Nephron (organoid): ENCODE measurements at regions not wholly inside any gene's neighbourhood (a gene's known extent, or its start where the extent isn't known, plus 50 kb on each side); places are given as distances from the start of the nearest gene placed in this dataset.
"Not testable (repeated sequence)": the region's sequence is repeated elsewhere in the genome, so short reads cannot be mapped to it uniquely, and the experiment has no call there.

Source experiments
- H3K27ac Mint-ChIP-seq, 3 experiments: 2 replicates each; pipeline ENCODE4 v1.8.0; 2020; ENCODE audit warnings: mixed read lengths in 3 of 3, mild to moderate bottlenecking in 2 of 3, moderate library complexity in 1 of 3
- H3K27me3 Mint-ChIP-seq: 2 replicates; pipeline ENCODE4 v1.8.0; 2021; ENCODE audit warnings: low read depth, mild to moderate bottlenecking, moderate library complexity, mixed read lengths
- H3K36me3 Mint-ChIP-seq: 2 replicates; pipeline ENCODE4 v1.8.0; 2020; ENCODE audit warnings: low read depth, mixed read lengths
- H3K4me1 Mint-ChIP-seq: 2 replicates; pipeline ENCODE4 v1.8.0; 2020; ENCODE audit warnings: mixed read lengths
- H3K4me3 Mint-ChIP-seq, 3 experiments: 2 replicates each; pipeline ENCODE4 v1.8.0; 2020; ENCODE audit warnings: mild to moderate bottlenecking in 3 of 3, mixed read lengths in 3 of 3, moderate library complexity in 2 of 3
- H3K9me3 Mint-ChIP-seq: 2 replicates; pipeline ENCODE4 v1.8.0; 2020; ENCODE audit warnings: mixed read lengths
- CTCF ChIP-seq, 3 experiments: fragments of 200-600 bp; sonication (generic); IDR thresholded peaks; one replicate each; pipeline ENCODE4 v1.5.0; 2021; ENCODE audit warnings: antibody characterized with exemption in 3 of 3; ENCODE audit not compliant: unreplicated experiment in 3 of 3

- H3K27ac Mint-ChIP-seq = no peak overlapping the region
- peak; percentile 31 to 39 (median 36) for TF ChIP-seq CTCF (IDR thresholded peaks at IDR 0.05; ENCODE audit: unreplicated experiment in 3 of 3)
- no peaks in the 10 kb centered on the region for H3K4me1 Mint-ChIP-seq
- no peaks in the 10 kb centered on the region for H3K36me3 Mint-ChIP-seq
- H3K27me3 Mint-ChIP-seq = no peaks in the 10 kb centered on the region
- H3K4me3 Mint-ChIP-seq = no peak overlapping the region
- no peaks in the 10 kb centered on the region for H3K9me3 Mint-ChIP-seq
Observed at GRCh38 chrX:25442499-25442898, 426.7 kb upstream of the ARX start.

- no peak overlapping the region for H3K4me3 Mint-ChIP-seq
- peaks cover 5% of the 10 kb centered on the region for H3K4me1 Mint-ChIP-seq
- no peaks in the 10 kb centered on the region for H3K27me3 Mint-ChIP-seq
- H3K9me3 Mint-ChIP-seq = peaks cover 4% of the 10 kb centered on the region
- peak overlapping the region in 2 of 3 experiments; percentile 23 to 89 for H3K27ac Mint-ChIP-seq
- H3K36me3 Mint-ChIP-seq = no peaks in the 10 kb centered on the region
- no peak for TF ChIP-seq CTCF (IDR thresholded peaks at IDR 0.05; ENCODE audit: unreplicated experiment in 3 of 3)
Observed at GRCh38 chrX:25433307-25433706, 417.5 kb upstream of the ARX start.

GRCh38 chrX:25432396-25432795, 416.6 kb upstream of the ARX start:
- H3K36me3 Mint-ChIP-seq = no peaks in the 10 kb centered on the region
- H3K4me3 Mint-ChIP-seq = no peak overlapping the region
- peaks cover 5% of the 10 kb centered on the region for H3K4me1 Mint-ChIP-seq
- H3K27ac Mint-ChIP-seq = peak overlapping the region in 1 of 3 experiments; percentile 89
- TF ChIP-seq CTCF (IDR thresholded peaks at IDR 0.05; ENCODE audit: unreplicated experiment in 3 of 3) = no peak
- H3K27me3 Mint-ChIP-seq = no peaks in the 10 kb centered on the region
- H3K9me3 Mint-ChIP-seq = peaks cover 8% of the 10 kb centered on the region

GRCh38 chrX:25427873-25428555, 412.2 kb upstream of the ARX start:
- H3K9me3 Mint-ChIP-seq = peaks cover 30% of the 10 kb centered on the region
- no peak for TF ChIP-seq CTCF (IDR thresholded peaks at IDR 0.05; ENCODE audit: unreplicated experiment in 3 of 3)

GRCh38 chrX:25404163-25404562, 388.4 kb upstream of the ARX start:
- not testable (repeated sequence) for H3K27me3 Mint-ChIP-seq, H3K36me3 Mint-ChIP-seq, H3K4me1 Mint-ChIP-seq, H3K27ac Mint-ChIP-seq, H3K4me3 Mint-ChIP-seq
- peaks cover 15% of the 10 kb centered on the region for H3K9me3 Mint-ChIP-seq

More at GRCh38 chrX:25427873-25428555, 412.2 kb upstream of the ARX start:
- Mint-ChIP-seq H3K4me3 (no peak overlapping the region), H3K36me3 (no peaks in the 10 kb centered on the region), H3K27me3 (peaks cover 4% of the 10 kb centered on the region), H3K27ac (no peak overlapping the region), H3K4me1 (no peaks in the 10 kb centered on the region)

GRCh38 chrX:25389266-25389665, 373.5 kb upstream of the ARX start:
- H3K36me3 Mint-ChIP-seq = no peaks in the 10 kb centered on the region
- no peaks in the 10 kb centered on the region for H3K27me3 Mint-ChIP-seq
- H3K4me3 Mint-ChIP-seq = no peak overlapping the region

More at GRCh38 chrX:25389266-25389665, 373.5 kb upstream of the ARX start:
- Mint-ChIP-seq H3K27ac (peak overlapping the region; percentile 36 to 82 (median 46)), H3K9me3 (peaks cover 21% of the 10 kb centered on the region), H3K4me1 (no peaks in the 10 kb centered on the region)
- TF ChIP-seq CTCF (IDR thresholded peaks at IDR 0.05; ENCODE audit: unreplicated experiment in 3 of 3) = no peak
